DND-41 (cell line): ENCODE measurements at regions not wholly inside any gene's neighbourhood (a gene's known extent, or its start where the extent isn't known, plus 50 kb on each side); places are given as distances from the start of the nearest gene placed in this dataset.

Experiments
- ATAC-seq: fragments of 200-7000 bp; cut with Tn5 transposase; 3 replicates; pipeline ENCODE4 v1.9.1; 2021; ENCODE audit warnings: low read depth; ENCODE audit not compliant: insufficient read depth
- DNase-seq: peaks from one replicate; pipeline ENCODE4 v3.0.0-alpha.2; 2020
- H2AFZ ChIP-seq: 2 replicates; pipeline ENCODE4 v1.6.0; 2012; ENCODE audit warnings: low read depth, low read length
- H3K27ac ChIP-seq: 2 replicates; pipeline ENCODE4 v1.5.1; 2012; ENCODE audit warnings: low read length, inconsistent platforms
- H3K27me3 ChIP-seq: fragments of 200-600 bp; sonication (generic); 2 replicates; pipeline ENCODE4 v1.6.0; 2012; ENCODE audit warnings: low read length, mild to moderate bottlenecking, inconsistent platforms; ENCODE audit not compliant: insufficient read depth, poor library complexity
- H3K36me3 ChIP-seq: 2 replicates; pipeline ENCODE4 v1.5.1; 2012; ENCODE audit warnings: low read length, inconsistent platforms; ENCODE audit not compliant: insufficient read depth
- H3K4me1 ChIP-seq: 2 replicates; pipeline ENCODE4 v1.5.1; 2012; ENCODE audit warnings: mild to moderate bottlenecking, low read length; ENCODE audit not compliant: insufficient read depth
- H3K4me2 ChIP-seq: 2 replicates; pipeline ENCODE4 v1.6.0; 2012; ENCODE audit warnings: mild to moderate bottlenecking, moderate library complexity, low read length, inconsistent platforms; ENCODE audit not compliant: insufficient read depth
- H3K4me3 ChIP-seq, 2 experiments: fragments of 200-600 bp in 1 of 2; shearing (Covaris generic) in 1 of 2; 2 replicates each; pipeline ENCODE4 v1.5.1; 2012 to 2016; ENCODE audit warnings: inconsistent platforms in 2 of 2, low read length in 2 of 2, mild to moderate bottlenecking in 2 of 2, low read depth in 1 of 2, moderate library complexity in 1 of 2
- H3K79me2 ChIP-seq: 2 replicates; pipeline ENCODE4 v1.6.0; 2012; ENCODE audit warnings: low read length, inconsistent platforms; ENCODE audit not compliant: insufficient read depth
- H3K9ac ChIP-seq: 2 replicates; pipeline ENCODE4 v1.6.0; 2012; ENCODE audit warnings: low read depth, mild to moderate bottlenecking, inconsistent platforms, low read length, moderate library complexity
- H3K9me3 ChIP-seq: 2 replicates; pipeline ENCODE4 v1.5.1; 2012; ENCODE audit warnings: low read length, moderate library complexity, mild to moderate bottlenecking, inconsistent platforms; ENCODE audit not compliant: insufficient read depth, severe bottlenecking
- H4K20me1 ChIP-seq: 2 replicates; pipeline ENCODE4 v1.6.0; 2012; ENCODE audit warnings: low read length; ENCODE audit not compliant: insufficient read depth
- EZH2 ChIP-seq: IDR thresholded peaks from 3 replicates; pipeline ENCODE4 v1.6.1; 2012; ENCODE audit warnings: borderline replicate concordance, low read depth, mild to moderate bottlenecking, moderate library complexity, low read length, inconsistent platforms; ENCODE audit not compliant: severe bottlenecking
- TF ChIP-seq, protein P1 (sequence below): IDR thresholded peaks from 2 replicates; pipeline ENCODE4 v1.5.1; 2012; ENCODE audit warnings: borderline replicate concordance, low read length, moderate library complexity, mild to moderate bottlenecking; ENCODE audit not compliant: poor library complexity, severe bottlenecking; ENCODE audit errors: extremely low read depth

GRCh38 chr18:37658894-37659293 lies 93.3 kb upstream of the CELF4 start:
- Histone ChIP-seq H3K4me1 (no peaks in the 10 kb centered on the region), H2AFZ (no peak overlapping the region), H3K27me3 (no peaks in the 10 kb centered on the region), H3K9me3 (no peaks in the 10 kb centered on the region), H3K4me3 (no peak overlapping the region), H3K79me2 (no peaks in the 10 kb centered on the region), H3K27ac (no peak overlapping the region), H3K4me2 (no peak overlapping the region), H4K20me1 (no peaks in the 10 kb centered on the region), H3K9ac (no peak overlapping the region), H3K36me3 (no peaks in the 10 kb centered on the region)
- ATAC-seq = no peak
- DNase-seq = no peak
- no peak for TF ChIP-seq EZH2
- TF ChIP-seq, protein P1, sequence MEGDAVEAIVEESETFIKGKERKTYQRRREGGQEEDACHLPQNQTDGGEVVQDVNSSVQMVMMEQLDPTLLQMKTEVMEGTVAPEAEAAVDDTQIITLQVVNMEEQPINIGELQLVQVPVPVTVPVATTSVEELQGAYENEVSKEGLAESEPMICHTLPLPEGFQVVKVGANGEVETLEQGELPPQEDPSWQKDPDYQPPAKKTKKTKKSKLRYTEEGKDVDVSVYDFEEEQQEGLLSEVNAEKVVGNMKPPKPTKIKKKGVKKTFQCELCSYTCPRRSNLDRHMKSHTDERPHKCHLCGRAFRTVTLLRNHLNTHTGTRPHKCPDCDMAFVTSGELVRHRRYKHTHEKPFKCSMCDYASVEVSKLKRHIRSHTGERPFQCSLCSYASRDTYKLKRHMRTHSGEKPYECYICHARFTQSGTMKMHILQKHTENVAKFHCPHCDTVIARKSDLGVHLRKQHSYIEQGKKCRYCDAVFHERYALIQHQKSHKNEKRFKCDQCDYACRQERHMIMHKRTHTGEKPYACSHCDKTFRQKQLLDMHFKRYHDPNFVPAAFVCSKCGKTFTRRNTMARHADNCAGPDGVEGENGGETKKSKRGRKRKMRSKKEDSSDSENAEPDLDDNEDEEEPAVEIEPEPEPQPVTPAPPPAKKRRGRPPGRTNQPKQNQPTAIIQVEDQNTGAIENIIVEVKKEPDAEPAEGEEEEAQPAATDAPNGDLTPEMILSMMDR = no peak

DNA sequence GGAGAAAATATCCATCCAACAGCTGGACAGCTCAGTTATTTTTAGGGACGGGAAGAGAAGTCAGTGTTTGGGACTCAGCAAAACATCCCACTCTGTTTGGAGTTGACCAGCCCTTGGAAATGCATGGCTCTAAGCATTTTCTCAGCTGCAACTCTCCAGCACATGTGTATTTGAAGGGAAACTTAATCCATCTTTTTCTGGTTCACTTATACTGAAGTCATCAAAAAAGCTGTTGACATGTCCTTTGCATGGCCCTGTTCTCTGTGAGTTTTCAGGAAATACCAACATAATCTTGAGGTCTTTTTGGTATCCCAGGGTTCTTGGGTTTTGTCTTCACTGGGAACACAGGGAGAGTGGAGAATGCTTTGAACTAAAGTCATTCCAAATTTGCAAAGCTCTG lies 91.9 kb upstream of the CELF4 start:
- no peak for ATAC-seq
- no peak for DNase-seq
- TF ChIP-seq, protein P1 = no peak
- TF ChIP-seq EZH2 = no peak

GRCh38 chr18:37654731-37655369 lies 89.3 kb upstream of the CELF4 start:
- no peak overlapping the region for H3K9ac ChIP-seq
- TF ChIP-seq EZH2 = no peak
- TF ChIP-seq, protein P1 = no peak

More for the DNA sequence above, 91.9 kb upstream of the CELF4 start:
- no peaks in the 10 kb centered on the region for H4K20me1 ChIP-seq
- no peaks in the 10 kb centered on the region for H3K4me1 ChIP-seq
- no peak overlapping the region for H3K4me3 ChIP-seq
- no peaks in the 10 kb centered on the region for H3K9me3 ChIP-seq
- H2AFZ ChIP-seq = no peak overlapping the region
- no peak overlapping the region for H3K4me2 ChIP-seq
- H3K79me2 ChIP-seq = no peaks in the 10 kb centered on the region
- H3K9ac ChIP-seq = no peak overlapping the region
- no peaks in the 10 kb centered on the region for H3K27me3 ChIP-seq
- H3K27ac ChIP-seq = no peak overlapping the region
- H3K36me3 ChIP-seq = no peaks in the 10 kb centered on the region

More at GRCh38 chr18:37654731-37655369, 89.3 kb upstream of the CELF4 start:
- Histone ChIP-seq H4K20me1 (no peaks in the 10 kb centered on the region), H3K4me1 (no peaks in the 10 kb centered on the region), H3K4me3 (no peak overlapping the region), H2AFZ (no peak overlapping the region), H3K27ac (no peak overlapping the region), H3K27me3 (no peaks in the 10 kb centered on the region), H3K79me2 (no peaks in the 10 kb centered on the region), H3K9me3 (no peaks in the 10 kb centered on the region), H3K36me3 (no peaks in the 10 kb centered on the region), H3K4me2 (no peak overlapping the region)
- DNase-seq (no peak), ATAC-seq (no peak)
